ENCODE measurements at regions not wholly inside any gene's neighbourhood (a gene's known extent, or its start where the extent isn't known, plus 50 kb on each side); places are given as distances from the start of the nearest gene placed in this dataset.

- H3K4me3 ChIP-seq: no peak overlapping the region
- H3K9me3 ChIP-seq: no peaks in the 10 kb centered on the region
- no peak for DNase-seq
- no peaks in the 10 kb centered on the region for H3K36me3 ChIP-seq
- no peak overlapping the region for H3K27ac ChIP-seq
- no peaks in the 10 kb centered on the region for H3K27me3 ChIP-seq
- TF ChIP-seq CTCF (IDR thresholded peaks at IDR 0.05) (no peak), POLR2A (IDR thresholded peaks at IDR 0.05) (no peak)
- peaks cover 0 to 7% (median 2%) of the 10 kb centered on the region in 4 donors for H3K4me1 ChIP-seq
Observed at GRCh38 chr12:92992041-92992440, 62.9 kb upstream of the EEA1 start.

- H3K4me3 ChIP-seq: no peak overlapping the region
- H3K27me3 ChIP-seq: no peaks in the 10 kb centered on the region
- no peaks in the 10 kb centered on the region for H3K9me3 ChIP-seq
- TF ChIP-seq CTCF (IDR thresholded peaks at IDR 0.05) (no peak), POLR2A (IDR thresholded peaks at IDR 0.05) (no peak)
- no peak for DNase-seq
- H3K36me3 ChIP-seq: no peaks in the 10 kb centered on the region
- H3K27ac ChIP-seq: no peak overlapping the region
- H3K4me1 ChIP-seq: no peaks in the 10 kb centered on the region
Observed at GRCh38 chr12:92993259-92993658, 64.2 kb upstream of the EEA1 start.

GRCh38 chr12:92995258-92995903 is 66.3 kb upstream of the EEA1 start:
- TF ChIP-seq CTCF (IDR thresholded peaks at IDR 0.05): no peak
- no peak for TF ChIP-seq POLR2A (IDR thresholded peaks at IDR 0.05)
- no peak overlapping the region for H3K4me3 ChIP-seq
- no peaks in the 10 kb centered on the region for H3K9me3 ChIP-seq
- peak in 1 of 3 donors; percentile 51 for DNase-seq
- no peaks in the 10 kb centered on the region for H3K36me3 ChIP-seq
- H3K27ac ChIP-seq: peak overlapping the region in 1 of 4 donors; percentile 61
- H3K27me3 ChIP-seq: no peaks in the 10 kb centered on the region
- H3K4me1 ChIP-seq: no peaks in the 10 kb centered on the region

GRCh38 chr12:93000026-93000425 is 70.9 kb upstream of the EEA1 start:
- no peaks in the 10 kb centered on the region for H3K27me3 ChIP-seq
- no peak for DNase-seq
- no peaks in the 10 kb centered on the region for H3K9me3 ChIP-seq
- TF ChIP-seq POLR2A (IDR thresholded peaks at IDR 0.05) (no peak), CTCF (IDR thresholded peaks at IDR 0.05) (no peak)
- H3K4me1 ChIP-seq: no peaks in the 10 kb centered on the region
- H3K27ac ChIP-seq: no peak overlapping the region
- H3K4me3 ChIP-seq: no peak overlapping the region
- H3K36me3 ChIP-seq: no peaks in the 10 kb centered on the region

- Histone ChIP-seq H3K4me3 (no peak overlapping the region), H3K27me3 (no peaks in the 10 kb centered on the region), H3K4me1 (no peaks in the 10 kb centered on the region), H3K36me3 (no peaks in the 10 kb centered on the region), H3K27ac (no peak overlapping the region), H3K9me3 (no peaks in the 10 kb centered on the region)
- DNase-seq: no peak
- no peak for TF ChIP-seq CTCF (IDR thresholded peaks at IDR 0.05)
- TF ChIP-seq POLR2A (IDR thresholded peaks at IDR 0.05): no peak
Observed at GRCh38 chr12:93001407-93001806, 72.3 kb upstream of the EEA1 start.

Data from Peyer's patch (tissue), 4 donors.